ENCODE measurements at regions not wholly inside any gene's neighbourhood (a gene's known extent, or its start where the extent isn't known, plus 50 kb on each side); places are given as distances from the start of the nearest gene placed in this dataset.

DNA sequence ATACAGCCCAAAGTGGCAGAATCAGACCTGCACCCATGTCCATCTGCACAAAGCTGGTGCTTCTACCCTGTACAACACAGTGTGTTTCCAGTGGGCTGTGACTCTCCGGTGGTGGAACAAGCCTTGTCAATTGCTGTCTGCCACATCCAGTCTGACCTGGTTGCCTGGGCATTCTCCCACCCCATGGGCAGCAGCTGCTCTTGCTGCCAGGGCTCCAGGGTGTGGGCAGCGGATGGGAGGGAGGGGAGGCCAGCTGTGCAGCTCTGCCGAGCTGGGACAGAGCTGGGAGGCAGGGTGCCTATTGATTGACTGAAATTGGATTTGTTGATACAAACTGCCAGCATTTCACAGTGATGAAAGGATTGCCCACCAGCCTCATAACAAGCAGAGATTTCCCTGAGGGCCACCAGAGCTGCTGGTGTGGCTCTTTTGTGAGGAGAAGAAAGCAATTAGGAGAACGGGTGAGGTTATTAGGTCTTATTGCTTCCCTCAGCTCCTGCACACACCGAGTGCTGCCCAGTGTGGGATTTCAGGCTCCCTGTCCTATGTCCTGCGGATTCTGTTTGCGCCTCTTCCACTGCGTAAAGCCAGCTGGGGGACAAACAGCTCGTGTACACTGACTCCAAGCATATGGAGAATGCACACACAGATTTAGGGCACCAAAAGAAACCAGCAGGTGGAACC lies 150.8 kb downstream of the NRN1 start:
- TF ChIP-seq, protein P1, sequence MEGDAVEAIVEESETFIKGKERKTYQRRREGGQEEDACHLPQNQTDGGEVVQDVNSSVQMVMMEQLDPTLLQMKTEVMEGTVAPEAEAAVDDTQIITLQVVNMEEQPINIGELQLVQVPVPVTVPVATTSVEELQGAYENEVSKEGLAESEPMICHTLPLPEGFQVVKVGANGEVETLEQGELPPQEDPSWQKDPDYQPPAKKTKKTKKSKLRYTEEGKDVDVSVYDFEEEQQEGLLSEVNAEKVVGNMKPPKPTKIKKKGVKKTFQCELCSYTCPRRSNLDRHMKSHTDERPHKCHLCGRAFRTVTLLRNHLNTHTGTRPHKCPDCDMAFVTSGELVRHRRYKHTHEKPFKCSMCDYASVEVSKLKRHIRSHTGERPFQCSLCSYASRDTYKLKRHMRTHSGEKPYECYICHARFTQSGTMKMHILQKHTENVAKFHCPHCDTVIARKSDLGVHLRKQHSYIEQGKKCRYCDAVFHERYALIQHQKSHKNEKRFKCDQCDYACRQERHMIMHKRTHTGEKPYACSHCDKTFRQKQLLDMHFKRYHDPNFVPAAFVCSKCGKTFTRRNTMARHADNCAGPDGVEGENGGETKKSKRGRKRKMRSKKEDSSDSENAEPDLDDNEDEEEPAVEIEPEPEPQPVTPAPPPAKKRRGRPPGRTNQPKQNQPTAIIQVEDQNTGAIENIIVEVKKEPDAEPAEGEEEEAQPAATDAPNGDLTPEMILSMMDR (IDR thresholded peaks at IDR 0.05; ENCODE audit: low read depth, low read length, poor library complexity, severe bottlenecking): no peak
- no peak for TF ChIP-seq EZH2phosphoT487 (IDR thresholded peaks at IDR 0.05; ENCODE audit: borderline replicate concordance, low read length)
